ENCODE measurements at regions not wholly inside any gene's neighbourhood (a gene's known extent, or its start where the extent isn't known, plus 50 kb on each side); places are given as distances from the start of the nearest gene placed in this dataset.

DNA sequence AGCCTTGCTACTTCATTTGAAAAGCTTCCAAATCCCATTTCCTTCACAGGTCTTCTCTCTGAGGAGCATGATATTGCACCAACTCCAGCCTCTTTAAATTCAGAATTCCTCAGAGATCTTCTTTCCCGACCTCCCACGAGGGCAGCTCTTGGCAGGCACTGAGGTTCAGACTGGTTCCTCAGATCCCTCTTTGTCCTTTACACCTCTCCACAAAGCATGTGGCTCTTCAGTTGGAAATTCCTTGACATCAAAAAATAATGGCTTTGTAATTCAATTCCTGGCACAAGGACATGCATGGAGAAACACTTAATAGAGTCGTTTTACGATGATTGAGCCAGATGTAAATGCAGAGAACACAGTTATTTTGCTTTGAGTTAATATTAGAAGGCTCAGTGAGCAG lies 63.2 kb upstream of the TMX1 start (continued):
- TF ChIP-seq, protein P1, sequence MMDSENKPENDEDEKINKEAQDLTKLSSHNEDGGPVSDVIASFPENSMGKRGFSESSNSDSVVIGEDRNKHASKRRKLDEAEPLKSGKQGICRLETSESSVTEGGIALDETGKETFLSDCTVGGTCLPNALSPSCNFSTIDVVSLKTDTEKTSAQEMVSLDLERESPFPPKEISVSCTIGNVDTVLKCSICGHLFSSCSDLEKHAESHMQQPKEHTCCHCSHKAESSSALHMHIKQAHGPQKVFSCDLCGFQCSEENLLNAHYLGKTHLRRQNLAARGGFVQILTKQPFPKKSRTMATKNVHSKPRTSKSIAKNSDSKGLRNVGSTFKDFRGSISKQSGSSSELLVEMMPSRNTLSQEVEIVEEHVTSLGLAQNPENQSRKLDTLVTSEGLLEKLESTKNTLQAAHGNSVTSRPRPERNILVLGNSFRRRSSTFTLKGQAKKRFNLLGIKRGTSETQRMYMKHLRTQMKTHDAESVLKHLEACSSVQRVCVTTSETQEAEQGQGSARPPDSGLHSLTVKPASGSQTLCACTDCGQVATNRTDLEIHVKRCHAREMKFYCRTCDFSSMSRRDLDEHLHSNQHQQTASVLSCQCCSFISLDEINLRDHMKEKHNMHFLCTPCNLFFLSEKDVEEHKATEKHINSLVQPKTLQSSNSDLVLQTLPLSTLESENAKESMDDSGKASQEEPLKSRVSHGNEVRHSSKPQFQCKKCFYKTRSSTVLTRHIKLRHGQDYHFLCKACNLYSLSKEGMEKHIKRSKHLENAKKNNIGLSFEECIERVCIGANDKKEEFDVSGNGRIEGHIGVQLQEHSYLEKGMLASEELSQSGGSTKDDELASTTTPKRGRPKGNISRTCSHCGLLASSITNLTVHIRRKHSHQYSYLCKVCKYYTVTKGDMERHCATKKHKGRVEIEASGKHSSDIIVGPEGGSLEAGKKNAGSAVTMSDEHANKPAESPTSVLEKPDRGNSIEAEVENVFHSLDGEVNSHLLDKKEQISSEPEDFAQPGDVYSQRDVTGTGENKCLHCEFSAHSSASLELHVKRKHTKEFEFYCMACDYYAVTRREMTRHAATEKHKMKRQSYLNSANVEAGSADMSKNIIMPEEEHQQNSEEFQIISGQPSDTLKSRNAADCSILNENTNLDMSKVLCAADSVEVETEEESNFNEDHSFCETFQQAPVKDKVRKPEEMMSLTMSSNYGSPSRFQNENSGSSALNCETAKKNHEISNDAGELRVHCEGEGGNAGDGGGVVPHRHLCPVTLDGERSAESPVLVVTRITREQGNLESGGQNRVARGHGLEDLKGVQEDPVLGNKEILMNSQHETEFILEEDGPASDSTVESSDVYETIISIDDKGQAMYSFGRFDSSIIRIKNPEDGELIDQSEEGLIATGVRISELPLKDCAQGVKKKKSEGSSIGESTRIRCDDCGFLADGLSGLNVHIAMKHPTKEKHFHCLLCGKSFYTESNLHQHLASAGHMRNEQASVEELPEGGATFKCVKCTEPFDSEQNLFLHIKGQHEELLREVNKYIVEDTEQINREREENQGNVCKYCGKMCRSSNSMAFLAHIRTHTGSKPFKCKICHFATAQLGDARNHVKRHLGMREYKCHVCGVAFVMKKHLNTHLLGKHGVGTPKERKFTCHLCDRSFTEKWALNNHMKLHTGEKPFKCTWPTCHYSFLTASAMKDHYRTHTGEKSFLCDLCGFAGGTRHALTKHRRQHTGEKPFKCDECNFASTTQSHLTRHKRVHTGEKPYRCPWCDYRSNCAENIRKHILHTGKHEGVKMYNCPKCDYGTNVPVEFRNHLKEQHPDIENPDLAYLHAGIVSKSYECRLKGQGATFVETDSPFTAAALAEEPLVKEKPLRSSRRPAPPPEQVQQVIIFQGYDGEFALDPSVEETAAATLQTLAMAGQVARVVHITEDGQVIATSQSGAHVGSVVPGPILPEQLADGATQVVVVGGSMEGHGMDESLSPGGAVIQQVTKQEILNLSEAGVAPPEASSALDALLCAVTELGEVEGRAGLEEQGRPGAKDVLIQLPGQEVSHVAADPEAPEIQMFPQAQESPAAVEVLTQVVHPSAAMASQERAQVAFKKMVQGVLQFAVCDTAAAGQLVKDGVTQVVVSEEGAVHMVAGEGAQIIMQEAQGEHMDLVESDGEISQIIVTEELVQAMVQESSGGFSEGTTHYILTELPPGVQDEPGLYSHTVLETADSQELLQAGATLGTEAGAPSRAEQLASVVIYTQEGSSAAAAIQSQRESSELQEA (IDR thresholded peaks at IDR 0.05; ENCODE audit: low read depth): no peak
- TF ChIP-seq, protein P2, sequence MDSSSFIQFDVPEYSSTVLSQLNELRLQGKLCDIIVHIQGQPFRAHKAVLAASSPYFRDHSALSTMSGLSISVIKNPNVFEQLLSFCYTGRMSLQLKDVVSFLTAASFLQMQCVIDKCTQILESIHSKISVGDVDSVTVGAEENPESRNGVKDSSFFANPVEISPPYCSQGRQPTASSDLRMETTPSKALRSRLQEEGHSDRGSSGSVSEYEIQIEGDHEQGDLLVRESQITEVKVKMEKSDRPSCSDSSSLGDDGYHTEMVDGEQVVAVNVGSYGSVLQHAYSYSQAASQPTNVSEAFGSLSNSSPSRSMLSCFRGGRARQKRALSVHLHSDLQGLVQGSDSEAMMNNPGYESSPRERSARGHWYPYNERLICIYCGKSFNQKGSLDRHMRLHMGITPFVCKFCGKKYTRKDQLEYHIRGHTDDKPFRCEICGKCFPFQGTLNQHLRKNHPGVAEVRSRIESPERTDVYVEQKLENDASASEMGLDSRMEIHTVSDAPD (CRISPR knock-in tag; IDR thresholded peaks at IDR 0.05): no peak
- TF ChIP-seq, protein P3, sequence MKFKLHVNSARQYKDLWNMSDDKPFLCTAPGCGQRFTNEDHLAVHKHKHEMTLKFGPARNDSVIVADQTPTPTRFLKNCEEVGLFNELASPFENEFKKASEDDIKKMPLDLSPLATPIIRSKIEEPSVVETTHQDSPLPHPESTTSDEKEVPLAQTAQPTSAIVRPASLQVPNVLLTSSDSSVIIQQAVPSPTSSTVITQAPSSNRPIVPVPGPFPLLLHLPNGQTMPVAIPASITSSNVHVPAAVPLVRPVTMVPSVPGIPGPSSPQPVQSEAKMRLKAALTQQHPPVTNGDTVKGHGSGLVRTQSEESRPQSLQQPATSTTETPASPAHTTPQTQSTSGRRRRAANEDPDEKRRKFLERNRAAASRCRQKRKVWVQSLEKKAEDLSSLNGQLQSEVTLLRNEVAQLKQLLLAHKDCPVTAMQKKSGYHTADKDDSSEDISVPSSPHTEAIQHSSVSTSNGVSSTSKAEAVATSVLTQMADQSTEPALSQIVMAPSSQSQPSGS (CRISPR knock-in tag; IDR thresholded peaks at IDR 0.05): no peak
- TF ChIP-seq, protein P4, sequence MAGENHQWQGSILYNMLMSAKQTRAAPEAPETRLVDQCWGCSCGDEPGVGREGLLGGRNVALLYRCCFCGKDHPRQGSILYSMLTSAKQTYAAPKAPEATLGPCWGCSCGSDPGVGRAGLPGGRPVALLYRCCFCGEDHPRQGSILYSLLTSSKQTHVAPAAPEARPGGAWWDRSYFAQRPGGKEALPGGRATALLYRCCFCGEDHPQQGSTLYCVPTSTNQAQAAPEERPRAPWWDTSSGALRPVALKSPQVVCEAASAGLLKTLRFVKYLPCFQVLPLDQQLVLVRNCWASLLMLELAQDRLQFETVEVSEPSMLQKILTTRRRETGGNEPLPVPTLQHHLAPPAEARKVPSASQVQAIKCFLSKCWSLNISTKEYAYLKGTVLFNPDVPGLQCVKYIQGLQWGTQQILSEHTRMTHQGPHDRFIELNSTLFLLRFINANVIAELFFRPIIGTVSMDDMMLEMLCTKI (IDR thresholded peaks at IDR 0.05; ENCODE audit: partially characterized antibody): no peak

Measured in K562 (cell line).